Panc1 (cell line): ENCODE measurements at regions not wholly inside any gene's neighbourhood (a gene's known extent, or its start where the extent isn't known, plus 50 kb on each side); places are given as distances from the start of the nearest gene placed in this dataset.

Experiments
- ATAC-seq: fragments of 200-7000 bp; cut with Tn5 transposase; 2 replicates; pipeline ENCODE4 v1.9.1; 2020; ENCODE audit warnings: mild to moderate bottlenecking, moderate library complexity
- BruUV-seq: library from RNA; stranded (reverse); fragments of 400-500 nt; replicated peaks from 2 replicates; lab custom pipeline; 2021; lab: Mats Ljungman, UMichigan
- CTCF ChIA-PET: fragments of 300-600 bp; sonication (Branson Sonifier 250); formaldehyde crosslinking; loops from one replicate; lab custom pipeline; 2022; ENCODE audit warnings: antibody characterized with exemption; lab: Charles Lee
- POLR2A ChIA-PET: fragments of 300-600 bp; sonication (Branson Sonifier 250); formaldehyde crosslinking; loops from one replicate; lab custom pipeline; 2022; ENCODE audit warnings: antibody characterized with exemption; lab: Charles Lee
- DNase-seq: peaks from one replicate; pipeline ENCODE4 v3.0.0-alpha.2; 2010; ENCODE audit warnings: low read depth, low spot score
- H3K27ac ChIP-seq: 2 replicates; pipeline ENCODE4 v1.5.1; 2011; ENCODE audit warnings: mild to moderate bottlenecking, low read length, inconsistent platforms
- H3K27me3 ChIP-seq: fragments of 200-500 bp; sonication (Bioruptor generic); 2 replicates; pipeline ENCODE4 v1.6.0; 2014; ENCODE audit warnings: low read length, inconsistent platforms; ENCODE audit not compliant: control insufficient read depth, insufficient read depth
- H3K36me3 ChIP-seq: fragments of 200-500 bp; sonication (Bioruptor generic); 2 replicates; pipeline ENCODE4 v1.5.1; 2014; ENCODE audit warnings: inconsistent platforms, mild to moderate bottlenecking, low read length, moderate library complexity; ENCODE audit not compliant: control insufficient read depth, insufficient read depth
- H3K4me1 ChIP-seq: 2 replicates; pipeline ENCODE4 v1.5.1; 2011; ENCODE audit warnings: inconsistent platforms, mild to moderate bottlenecking, low read length, moderate library complexity; ENCODE audit not compliant: control insufficient read depth, insufficient read depth
- H3K4me3 ChIP-seq, 2 experiments: 2 replicates each; pipeline ENCODE4 v1.5.1; 2011 to 2012; ENCODE audit warnings: low read depth in 2 of 2, low read length in 2 of 2, mild to moderate bottlenecking in 2 of 2, inconsistent platforms in 1 of 2, moderate library complexity in 1 of 2
- H3K9me3 ChIP-seq: fragments of 200-500 bp; sonication (Bioruptor generic); 2 replicates; pipeline ENCODE4 v1.5.1; 2014; ENCODE audit warnings: low read depth, mild to moderate bottlenecking, inconsistent platforms, low read length, moderate library complexity; ENCODE audit not compliant: control insufficient read depth, insufficient read depth
- POLR2AphosphoS5 ChIP-seq: IDR thresholded peaks from 2 replicates; pipeline ENCODE4 v1.6.1; 2012; ENCODE audit warnings: mild to moderate bottlenecking, low read depth, low read length, moderate library complexity
- SIN3A ChIP-seq: IDR thresholded peaks from 2 replicates; pipeline ENCODE4 v1.6.1; 2012; ENCODE audit warnings: low read depth, mild to moderate bottlenecking, low read length, moderate library complexity, borderline replicate concordance; ENCODE audit not compliant: insufficient read depth
- TCF7L2 ChIP-seq: IDR thresholded peaks from 2 replicates; pipeline ENCODE4 v1.6.1; 2011; ENCODE audit warnings: mild to moderate bottlenecking, low read depth, low read length, inconsistent platforms
- in situ Hi-C: cut with HindIII; loops from 2 replicates; pipeline ENCODE4 v1.10.0; 2016; ENCODE audit warnings: low sequenced_read_pairs, low pct_unique_long_range_greater_than_20kb
- intact Hi-C: fragments of 100-400 bp; cut with micrococcal nuclease; formaldehyde crosslinking; loops from one replicate; pipeline ENCODE4 v1.10.0; 2022; ENCODE audit not compliant: unreplicated experiment
- TF ChIP-seq, protein P1 (sequence below): fragments of 450-650 bp; IDR thresholded peaks from 2 replicates; pipeline ENCODE4 v1.5.1; 2017; ENCODE audit warnings: mild to moderate bottlenecking
- TF ChIP-seq, protein P2 (sequence below), 2 experiments: IDR thresholded peaks; 2 replicates each; pipeline ENCODE4 v1.6.1; 2011 to 2012; ENCODE audit warnings: low read depth in 2 of 2, control low read depth in 1 of 2, low read length in 1 of 2, mild to moderate bottlenecking in 1 of 2, moderate library complexity in 1 of 2; ENCODE audit not compliant: insufficient read depth in 1 of 2

DNA sequence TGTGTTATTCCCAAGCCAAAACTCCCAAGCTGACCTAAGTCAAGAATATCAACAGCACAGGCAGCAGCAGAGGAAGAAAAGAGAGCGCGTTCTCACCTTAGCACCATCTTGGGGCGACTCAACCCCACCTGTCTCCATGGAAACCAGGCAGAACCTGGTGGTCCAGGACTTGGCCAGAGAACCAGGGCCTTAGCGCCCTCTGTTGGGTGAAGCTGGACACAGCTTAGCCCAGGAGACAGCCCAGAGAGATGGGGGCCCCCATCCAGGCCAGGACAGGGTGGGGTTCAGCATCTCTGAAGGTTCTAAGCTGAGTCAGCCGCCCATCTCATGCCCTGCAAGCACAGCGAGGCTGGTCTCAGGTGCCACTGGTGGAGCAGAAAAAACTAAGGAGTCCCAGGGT is 60.1 kb upstream of the TMEM132E start:
- CTCF ChIA-PET = interaction anchor here (0.7 kb wide), 1 partner anchor 52 kb away, joined by 4 read pairs; no protein-coding TSS in a partner anchor
- no TSS peak for BruUV-seq
- H3K9me3 ChIP-seq = no peaks in the 10 kb centered on the region

DNA sequence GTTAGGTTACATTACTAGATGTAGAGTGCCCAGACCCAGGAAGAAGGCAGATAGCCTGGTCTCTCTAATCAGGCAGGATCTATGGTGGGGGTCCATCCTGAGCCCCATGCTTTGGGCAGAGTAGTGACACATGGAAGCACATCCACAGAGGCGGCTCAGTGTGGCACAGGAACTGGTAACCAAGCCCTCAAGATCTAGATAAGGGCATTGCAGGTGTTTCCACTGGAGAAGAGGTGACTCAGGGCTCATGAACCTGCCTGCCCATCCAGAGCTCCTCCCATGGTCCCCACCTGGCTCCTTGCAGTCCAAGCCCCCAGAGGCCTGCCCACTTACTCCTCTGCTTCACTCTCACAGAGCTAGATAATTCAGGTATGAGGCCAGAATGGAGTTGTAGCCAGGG is 62.0 kb upstream of the TMEM132E start:
- H3K4me1 ChIP-seq = no peaks in the 10 kb centered on the region
- CTCF ChIA-PET = no interaction called here
- no peak overlapping the region for H3K4me3 ChIP-seq
- POLR2A ChIA-PET = no interaction called here
- in situ Hi-C loops (no loop called here), intact Hi-C loops (loop anchor here (5.0 kb wide), 1 partner anchor 95 kb away; no protein-coding TSS in a partner anchor)
- H3K9me3 ChIP-seq = no peaks in the 10 kb centered on the region
- ATAC-seq = no peak
- DNase-seq = no peak
- BruUV-seq = no TSS peak
- TF ChIP-seq POLR2AphosphoS5 = no peak
- TF ChIP-seq, protein P1, sequence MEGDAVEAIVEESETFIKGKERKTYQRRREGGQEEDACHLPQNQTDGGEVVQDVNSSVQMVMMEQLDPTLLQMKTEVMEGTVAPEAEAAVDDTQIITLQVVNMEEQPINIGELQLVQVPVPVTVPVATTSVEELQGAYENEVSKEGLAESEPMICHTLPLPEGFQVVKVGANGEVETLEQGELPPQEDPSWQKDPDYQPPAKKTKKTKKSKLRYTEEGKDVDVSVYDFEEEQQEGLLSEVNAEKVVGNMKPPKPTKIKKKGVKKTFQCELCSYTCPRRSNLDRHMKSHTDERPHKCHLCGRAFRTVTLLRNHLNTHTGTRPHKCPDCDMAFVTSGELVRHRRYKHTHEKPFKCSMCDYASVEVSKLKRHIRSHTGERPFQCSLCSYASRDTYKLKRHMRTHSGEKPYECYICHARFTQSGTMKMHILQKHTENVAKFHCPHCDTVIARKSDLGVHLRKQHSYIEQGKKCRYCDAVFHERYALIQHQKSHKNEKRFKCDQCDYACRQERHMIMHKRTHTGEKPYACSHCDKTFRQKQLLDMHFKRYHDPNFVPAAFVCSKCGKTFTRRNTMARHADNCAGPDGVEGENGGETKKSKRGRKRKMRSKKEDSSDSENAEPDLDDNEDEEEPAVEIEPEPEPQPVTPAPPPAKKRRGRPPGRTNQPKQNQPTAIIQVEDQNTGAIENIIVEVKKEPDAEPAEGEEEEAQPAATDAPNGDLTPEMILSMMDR = no peak
- TF ChIP-seq, protein P2, sequence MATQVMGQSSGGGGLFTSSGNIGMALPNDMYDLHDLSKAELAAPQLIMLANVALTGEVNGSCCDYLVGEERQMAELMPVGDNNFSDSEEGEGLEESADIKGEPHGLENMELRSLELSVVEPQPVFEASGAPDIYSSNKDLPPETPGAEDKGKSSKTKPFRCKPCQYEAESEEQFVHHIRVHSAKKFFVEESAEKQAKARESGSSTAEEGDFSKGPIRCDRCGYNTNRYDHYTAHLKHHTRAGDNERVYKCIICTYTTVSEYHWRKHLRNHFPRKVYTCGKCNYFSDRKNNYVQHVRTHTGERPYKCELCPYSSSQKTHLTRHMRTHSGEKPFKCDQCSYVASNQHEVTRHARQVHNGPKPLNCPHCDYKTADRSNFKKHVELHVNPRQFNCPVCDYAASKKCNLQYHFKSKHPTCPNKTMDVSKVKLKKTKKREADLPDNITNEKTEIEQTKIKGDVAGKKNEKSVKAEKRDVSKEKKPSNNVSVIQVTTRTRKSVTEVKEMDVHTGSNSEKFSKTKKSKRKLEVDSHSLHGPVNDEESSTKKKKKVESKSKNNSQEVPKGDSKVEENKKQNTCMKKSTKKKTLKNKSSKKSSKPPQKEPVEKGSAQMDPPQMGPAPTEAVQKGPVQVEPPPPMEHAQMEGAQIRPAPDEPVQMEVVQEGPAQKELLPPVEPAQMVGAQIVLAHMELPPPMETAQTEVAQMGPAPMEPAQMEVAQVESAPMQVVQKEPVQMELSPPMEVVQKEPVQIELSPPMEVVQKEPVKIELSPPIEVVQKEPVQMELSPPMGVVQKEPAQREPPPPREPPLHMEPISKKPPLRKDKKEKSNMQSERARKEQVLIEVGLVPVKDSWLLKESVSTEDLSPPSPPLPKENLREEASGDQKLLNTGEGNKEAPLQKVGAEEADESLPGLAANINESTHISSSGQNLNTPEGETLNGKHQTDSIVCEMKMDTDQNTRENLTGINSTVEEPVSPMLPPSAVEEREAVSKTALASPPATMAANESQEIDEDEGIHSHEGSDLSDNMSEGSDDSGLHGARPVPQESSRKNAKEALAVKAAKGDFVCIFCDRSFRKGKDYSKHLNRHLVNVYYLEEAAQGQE (IDR thresholded peaks at IDR 0.05; ENCODE audit: insufficient read depth in 1 of 2, low read depth in 2 of 2, low read length in 1 of 2) = no peak
- H3K36me3 ChIP-seq = no peaks in the 10 kb centered on the region
- no peak overlapping the region for H3K27ac ChIP-seq
- peaks cover 11% of the 10 kb centered on the region; the same call in 1 of the 2 replicates for H3K27me3 ChIP-seq

More for the DNA sequence above, 60.1 kb upstream of the TMEM132E start:
- intact Hi-C loops (loop anchor here (5.0 kb wide), 1 partner anchor 97 kb away; no protein-coding TSS in a partner anchor), in situ Hi-C loops (no loop called here)
- ATAC-seq (peak; percentile 62; the same call in 1 of the 2 replicates), DNase-seq (no peak)
- Histone ChIP-seq H3K36me3 (no peaks in the 10 kb centered on the region), H3K4me3 (no peak overlapping the region), H3K27me3 (peaks cover 6% of the 10 kb centered on the region; the same call in 1 of the 2 replicates), H3K27ac (no peak overlapping the region), H3K4me1 (no peaks in the 10 kb centered on the region)
- TF ChIP-seq, protein P1 = peak; percentile 72
- TF ChIP-seq POLR2AphosphoS5 = no peak
- POLR2A ChIA-PET = no interaction called here

DNA sequence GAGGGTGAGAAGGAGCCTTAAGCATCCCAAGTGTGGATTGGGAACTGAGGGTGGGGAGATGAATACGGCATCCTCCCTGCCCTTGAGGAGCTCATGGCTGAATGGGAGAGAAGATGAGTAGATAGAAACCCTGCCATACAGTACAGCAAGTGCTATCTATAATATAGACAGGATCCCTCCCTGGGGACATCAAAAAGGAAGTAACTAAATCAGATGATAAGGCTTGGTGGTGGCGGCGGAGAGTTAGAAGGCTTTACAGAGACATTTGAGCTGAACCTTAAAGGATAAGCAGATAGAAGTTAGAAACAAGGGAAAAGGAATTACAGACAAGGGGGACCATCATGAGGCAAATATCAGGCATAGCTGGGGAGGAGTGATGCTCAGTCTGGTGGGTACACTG is 67.5 kb upstream of the TMEM132E start:
- Histone ChIP-seq H3K36me3 (no peaks in the 10 kb centered on the region), H3K27me3 (peaks cover 22% of the 10 kb centered on the region), H3K4me1 (no peaks in the 10 kb centered on the region), H3K9me3 (no peaks in the 10 kb centered on the region), H3K27ac (no peak overlapping the region), H3K4me3 (no peak overlapping the region)
- TF ChIP-seq TCF7L2 (no peak), SIN3A (no peak), POLR2AphosphoS5 (no peak)
- TF ChIP-seq, protein P1 = no peak
- TF ChIP-seq, protein P2 (IDR thresholded peaks at IDR 0.05; ENCODE audit: insufficient read depth in 1 of 2, low read depth in 2 of 2, low read length in 1 of 2) = no peak
- intact Hi-C loops = no loop called here
- no peak for DNase-seq
- in situ Hi-C loops = no loop called here
- no TSS peak for BruUV-seq
- no peak for ATAC-seq
- ChIA-PET POLR2A (no interaction called here), CTCF (no interaction called here)
